Upper lobe of left lung (tissue), 6 donors: ENCODE measurements at regions not wholly inside any gene's neighbourhood (a gene's known extent, or its start where the extent isn't known, plus 50 kb on each side); places are given as distances from the start of the nearest gene placed in this dataset.

Experiments
- ATAC-seq, 2 donors: fragments of 200-7000 bp; cut with Tn5 transposase; one replicate each; pipeline ENCODE4 v1.9.1; 2022; ENCODE audit warnings: mild to moderate bottlenecking in 2 of 2, moderate library complexity in 2 of 2; ENCODE audit not compliant: low FRiP score in 2 of 2
- DNase-seq, 2 donors: peaks; one replicate each; pipeline ENCODE4 v3.0.0-alpha.2; 2019 to 2020
- H3K27ac ChIP-seq, 4 donors: fragments of 200-600 bp; sonication (generic); one replicate each; pipeline ENCODE4 v1.5.1; 2016 to 2019
- H3K27me3 ChIP-seq, 4 donors: fragments of 200-600 bp; sonication (generic); one replicate each; pipeline ENCODE4 v1.5.1; 2017 to 2019
- H3K36me3 ChIP-seq, 4 donors: fragments of 200-600 bp; sonication (generic); one replicate each; pipeline ENCODE4 v1.5.1; 2016 to 2019
- H3K4me1 ChIP-seq, 4 donors: fragments of 200-600 bp; sonication (generic); one replicate each; pipeline ENCODE4 v1.5.1; 2018 to 2019
- H3K4me3 ChIP-seq, 4 donors: fragments of 200-600 bp; sonication (generic); one replicate each; pipeline ENCODE4 v1.5.1; 2017 to 2019; ENCODE audit warnings: mild to moderate bottlenecking in 2 of 4, moderate library complexity in 1 of 4
- H3K9me3 ChIP-seq, 4 donors: fragments of 200-600 bp; sonication (generic); one replicate each; pipeline ENCODE4 v1.5.1; 2018 to 2019
- CTCF ChIP-seq, 6 experiments: fragments of 450-650 bp in 4 of 6; fragments of 200-600 bp in 2 of 6; sonication (generic) in 2 of 6; IDR thresholded peaks; one replicate each; pipeline ENCODE4 v1.5.1; 2016 to 2019; ENCODE audit warnings: antibody characterized with exemption in 6 of 6
- EP300 ChIP-seq, 4 donors: sonication (generic); formaldehyde crosslinking; IDR thresholded peaks; one replicate each; pipeline ENCODE4 v1.5.1; 2017; ENCODE audit warnings: antibody characterized with exemption in 4 of 4, control low read depth in 2 of 4
- POLR2A ChIP-seq, 4 donors: fragments of 450-650 bp; IDR thresholded peaks; one replicate each; pipeline ENCODE4 v1.5.1; 2016 to 2017; ENCODE audit warnings: antibody characterized with exemption in 4 of 4, mild to moderate bottlenecking in 2 of 4
- POLR2AphosphoS5 ChIP-seq, 2 donors: sonication (generic); formaldehyde crosslinking; IDR thresholded peaks; one replicate each; pipeline ENCODE4 v1.5.1; 2017; ENCODE audit warnings: antibody characterized with exemption in 2 of 2
- WGBS, 2 donors: methylation state at CpG; one replicate each; pipeline ENCODE4 v1.1.5; 2017 to 2018; 5-methylcytosine and 5-hydroxymethylcytosine counted together
- donor health status: DM: no; HTN: no; CAD: no; lungs with moderate emphysema.
- donor health status: DM: no; HTN: yes; CAD: no; lungs with severe emphysema.

DNA sequence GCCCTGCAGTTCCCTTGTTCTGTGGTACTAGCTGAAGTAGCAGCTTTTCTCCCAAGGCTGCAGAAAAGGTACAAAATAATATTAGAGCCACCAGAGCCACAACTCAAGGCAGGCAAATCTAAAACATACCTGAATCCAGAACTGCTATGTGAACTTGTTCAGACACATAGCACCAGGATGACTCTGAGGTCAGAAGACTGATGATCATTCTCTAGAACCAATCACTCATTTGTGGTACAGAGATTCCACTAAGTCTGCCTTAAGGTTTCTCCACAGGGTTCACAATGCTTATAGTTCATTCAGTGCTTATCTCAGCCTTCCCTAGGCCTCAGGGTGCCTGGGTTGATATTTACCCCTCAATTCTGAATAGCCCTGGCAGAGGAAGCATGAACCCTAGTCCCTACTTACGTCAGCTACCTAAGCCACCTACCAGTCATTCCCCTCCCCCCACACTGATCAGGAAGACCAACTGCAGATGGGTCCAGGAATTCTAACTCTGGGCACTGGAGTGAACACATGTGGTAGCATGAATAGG is 140.9 kb upstream of the MOCS1 start:
- ATAC-seq (no peak), DNase-seq (no peak)
- no peak for TF ChIP-seq POLR2AphosphoS5 (IDR thresholded peaks at IDR 0.05)
- H3K27ac ChIP-seq, result no peak overlapping the region
- H3K9me3 ChIP-seq, result no peaks in the 10 kb centered on the region
- 50 to 92% methylated on average over 1 of the region's 1 CpG for WGBS, 2 donors
- no peaks in the 10 kb centered on the region for H3K36me3 ChIP-seq
- no peak overlapping the region for H3K4me3 ChIP-seq
- H3K27me3 ChIP-seq, result no peaks in the 10 kb centered on the region
- H3K4me1 ChIP-seq, result peaks cover 0 to 2% (median 0%) of the 10 kb centered on the region in 4 donors

GRCh38 chr6:40074306-40075055 is 140.2 kb upstream of the MOCS1 start:
- DNase-seq, result no peak
- no peak for ATAC-seq

DNA sequence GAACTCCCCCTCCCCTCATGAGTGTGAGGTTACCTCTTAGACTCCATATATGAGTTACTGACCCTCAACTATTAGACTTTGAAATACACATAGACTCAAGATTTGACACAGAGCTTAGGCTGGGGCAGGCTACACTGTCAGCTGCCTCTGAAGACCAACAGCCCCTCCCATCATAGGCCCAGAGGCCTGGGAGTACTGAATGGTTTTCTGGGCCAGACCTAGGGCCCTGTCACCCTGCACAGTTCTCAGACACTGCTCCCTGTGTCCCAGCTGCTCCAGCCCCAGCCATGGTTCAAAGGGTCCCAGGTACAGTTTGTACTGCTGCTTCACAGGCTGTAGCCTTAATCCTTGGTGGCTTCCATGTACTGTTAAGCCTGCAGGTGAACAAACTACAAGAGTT is 132.1 kb upstream of the MOCS1 start:
- no peak for TF ChIP-seq POLR2A (IDR thresholded peaks at IDR 0.05)
- TF ChIP-seq POLR2AphosphoS5 (IDR thresholded peaks at IDR 0.05), result no peak
- TF ChIP-seq CTCF (IDR thresholded peaks at IDR 0.05), result no peak
- no peak for TF ChIP-seq EP300 (IDR thresholded peaks at IDR 0.05)
- DNase-seq (no peak), ATAC-seq (peak in 1 of 2 donors; percentile 59)
- Histone ChIP-seq H3K4me1 (peaks cover 0 to 2% (median 0%) of the 10 kb centered on the region in 4 donors), H3K36me3 (no peaks in the 10 kb centered on the region), H3K4me3 (no peak overlapping the region), H3K27me3 (no peaks in the 10 kb centered on the region), H3K9me3 (peaks cover 0 to 3% (median 0%) of the 10 kb centered on the region in 4 donors), H3K27ac (no peak overlapping the region)

More at GRCh38 chr6:40074306-40075055, 140.2 kb upstream of the MOCS1 start:
- Histone ChIP-seq H3K4me3 (no peak overlapping the region), H3K27ac (no peak overlapping the region), H3K4me1 (peaks cover 0 to 2% (median 0%) of the 10 kb centered on the region in 4 donors), H3K36me3 (no peaks in the 10 kb centered on the region), H3K27me3 (no peaks in the 10 kb centered on the region), H3K9me3 (no peaks in the 10 kb centered on the region)
- 77 to 82% methylated on average over 8 of the region's 8 CpGs for WGBS, 2 donors
- TF ChIP-seq POLR2A (IDR thresholded peaks at IDR 0.05) (no peak), EP300 (IDR thresholded peaks at IDR 0.05) (no peak), POLR2AphosphoS5 (IDR thresholded peaks at IDR 0.05) (no peak), CTCF (IDR thresholded peaks at IDR 0.05) (no peak)

DNA sequence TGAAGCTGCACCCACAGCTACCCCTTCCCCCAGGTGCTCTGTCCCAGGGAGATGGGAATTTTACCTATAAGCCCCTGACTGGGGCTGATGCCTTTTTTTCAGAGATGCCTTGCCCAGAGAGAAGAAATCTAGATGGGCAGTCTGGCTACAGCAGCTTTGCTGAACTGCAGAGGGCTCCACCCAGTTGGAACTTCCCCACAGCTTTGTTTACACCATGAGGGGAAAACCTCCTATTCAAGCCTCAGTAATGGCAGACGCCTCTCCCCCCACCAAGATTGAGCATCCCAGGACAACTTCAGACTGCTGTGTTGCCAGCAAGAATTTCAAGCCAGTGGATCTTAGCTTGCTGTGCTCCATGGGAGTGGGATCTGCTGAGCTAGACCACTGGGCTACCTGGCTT is 122.6 kb upstream of the MOCS1 start:
- Histone ChIP-seq H3K27ac (no peak overlapping the region), H3K9me3 (no peaks in the 10 kb centered on the region), H3K36me3 (no peaks in the 10 kb centered on the region), H3K4me3 (no peak overlapping the region), H3K4me1 (no peaks in the 10 kb centered on the region), H3K27me3 (no peaks in the 10 kb centered on the region)
- no peak for DNase-seq
- WGBS, 2 donors, result 60 to 80% methylated on average over 1 of the region's 1 CpG
- ATAC-seq, result no peak
- no peak for TF ChIP-seq POLR2AphosphoS5 (IDR thresholded peaks at IDR 0.05)
- no peak for TF ChIP-seq CTCF (IDR thresholded peaks at IDR 0.05)
- TF ChIP-seq EP300 (IDR thresholded peaks at IDR 0.05), result no peak
- TF ChIP-seq POLR2A (IDR thresholded peaks at IDR 0.05), result no peak

DNA sequence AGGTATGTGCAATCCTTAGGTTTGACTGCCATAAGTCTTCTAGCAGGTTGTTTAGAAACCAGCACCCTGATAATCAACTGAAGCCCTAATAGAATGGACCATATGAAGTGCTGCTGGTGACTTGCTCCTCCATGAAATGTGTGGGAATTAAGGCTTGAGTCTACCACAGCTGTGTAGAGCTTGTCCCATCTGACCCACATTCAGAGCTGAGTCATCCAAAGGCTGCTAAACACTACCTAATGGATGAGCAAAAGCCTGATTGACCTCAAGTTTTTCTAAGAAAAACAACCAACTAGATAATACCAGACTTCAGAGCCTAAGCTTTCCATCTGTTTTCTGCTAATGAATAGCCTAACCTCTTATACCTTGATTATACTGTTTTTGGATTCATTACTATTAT is 120.3 kb upstream of the MOCS1 start:
- no peak for TF ChIP-seq POLR2A (IDR thresholded peaks at IDR 0.05)
- no peak for TF ChIP-seq POLR2AphosphoS5 (IDR thresholded peaks at IDR 0.05)
- TF ChIP-seq EP300 (IDR thresholded peaks at IDR 0.05), result no peak
- no peak for TF ChIP-seq CTCF (IDR thresholded peaks at IDR 0.05)
- H3K9me3 ChIP-seq, result no peaks in the 10 kb centered on the region
- no peak overlapping the region for H3K27ac ChIP-seq
- no peak for DNase-seq
- H3K4me1 ChIP-seq, result no peaks in the 10 kb centered on the region
- no peaks in the 10 kb centered on the region for H3K27me3 ChIP-seq
- H3K4me3 ChIP-seq, result no peak overlapping the region
- H3K36me3 ChIP-seq, result no peaks in the 10 kb centered on the region
- no peak for ATAC-seq
